IMR-90 (cell line): ENCODE measurements at regions not wholly inside any gene's neighbourhood (a gene's known extent, or its start where the extent isn't known, plus 50 kb on each side); places are given as distances from the start of the nearest gene placed in this dataset.
A peak's percentile ranks its signal among the peaks of the same experiment; 100 is the strongest.

Experiments
- BHLHE40 ChIP-seq: fragments of 150-350 bp; IDR thresholded peaks from 2 replicates; pipeline ENCODE4 v1.6.1; 2016; ENCODE audit warnings: mild to moderate bottlenecking, low read depth, low read length
- CEBPB ChIP-seq: IDR thresholded peaks from 2 replicates; pipeline ENCODE4 v1.6.1; 2012; ENCODE audit warnings: low read depth, low read length, improper control_type of control experiment
- CTCF ChIP-seq: conservative IDR thresholded peaks from 2 replicates; pipeline ENCODE4 v1.5.1; 2012; ENCODE audit warnings: mild to moderate bottlenecking, low read depth, low read length, improper control_type of control experiment
- ELK1 ChIP-seq: fragments of 150-350 bp; IDR thresholded peaks from 2 replicates; pipeline ENCODE4 v1.6.1; 2016; ENCODE audit warnings: low read depth, mild to moderate bottlenecking, low read length, moderate library complexity, borderline replicate concordance
- FOS ChIP-seq: fragments of 150-350 bp; IDR thresholded peaks from 2 replicates; pipeline ENCODE4 v1.6.1; 2016; ENCODE audit warnings: low read depth, low read length
- MAFK ChIP-seq: IDR thresholded peaks from 2 replicates; pipeline ENCODE4 v1.6.1; 2012; ENCODE audit warnings: low read depth, low read length, improper control_type of control experiment
- MAZ ChIP-seq: IDR thresholded peaks from 2 replicates; pipeline ENCODE4 v1.6.1; 2012; ENCODE audit warnings: low read depth, mild to moderate bottlenecking, low read length, improper control_type of control experiment, moderate library complexity, borderline replicate concordance
- MXI1 ChIP-seq: IDR thresholded peaks from 2 replicates; pipeline ENCODE4 v1.6.1; 2012; ENCODE audit warnings: low read depth, mild to moderate bottlenecking, low read length, moderate library complexity, borderline replicate concordance
- NFE2L2 ChIP-seq: fragments of 150-350 bp; IDR thresholded peaks from 2 replicates; pipeline ENCODE4 v1.6.1; 2016; ENCODE audit warnings: low read depth, mild to moderate bottlenecking, low read length
- POLR2A ChIP-seq: IDR thresholded peaks from 2 replicates; pipeline ENCODE4 v1.6.1; 2012; ENCODE audit warnings: mild to moderate bottlenecking, low read depth, low read length
- RCOR1 ChIP-seq: IDR thresholded peaks from 2 replicates; pipeline ENCODE4 v1.6.1; 2012; ENCODE audit warnings: mild to moderate bottlenecking, low read length, improper control_type of control experiment; ENCODE audit not compliant: insufficient replicate concordance
- RFX5 ChIP-seq: IDR thresholded peaks from 2 replicates; pipeline ENCODE4 v1.8.0; 2012; ENCODE audit warnings: low read depth, mild to moderate bottlenecking, low read length, moderate library complexity
- SMC3 ChIP-seq: fragments of 150-350 bp; IDR thresholded peaks from 2 replicates; pipeline ENCODE4 v1.6.1; 2016; ENCODE audit warnings: low read depth, mild to moderate bottlenecking, antibody characterized with exemption, low read length, moderate library complexity
- USF2 ChIP-seq: fragments of 150-350 bp; IDR thresholded peaks from 2 replicates; pipeline ENCODE4 v1.6.1; 2017; ENCODE audit warnings: mild to moderate bottlenecking, antibody characterized with exemption, low read length, low read depth

GRCh38 chr14:53663709-53664108 lies 292.9 kb downstream of the BMP4 start:
- TF ChIP-seq POLR2A (no peak), CTCF (peak; percentile 38; the same call in 1 of the 2 replicates), BHLHE40 (no peak), FOS (no peak), NFE2L2 (no peak), CEBPB (no peak), MAFK (no peak), ELK1 (no peak), MXI1 (no peak), RFX5 (no peak), RCOR1 (no peak), SMC3 (peak; percentile 39; the same call in 1 of the 2 replicates), USF2 (no peak), MAZ (no peak)
